Erythroblast (primary cell): ENCODE measurements at regions not wholly inside any gene's neighbourhood (a gene's known extent, or its start where the extent isn't known, plus 50 kb on each side); places are given as distances from the start of the nearest gene placed in this dataset.

Experiments used
- GATA1 ChIP-seq: IDR thresholded peaks from 2 replicates; pipeline ENCODE4 v1.6.1; 2011; ENCODE audit warnings: low read depth, mild to moderate bottlenecking, control low read depth, low read length, moderate library complexity
- POLR2A ChIP-seq: IDR thresholded peaks from 2 replicates; pipeline ENCODE4 v1.6.1; 2011; ENCODE audit warnings: mild to moderate bottlenecking, low read length

DNA sequence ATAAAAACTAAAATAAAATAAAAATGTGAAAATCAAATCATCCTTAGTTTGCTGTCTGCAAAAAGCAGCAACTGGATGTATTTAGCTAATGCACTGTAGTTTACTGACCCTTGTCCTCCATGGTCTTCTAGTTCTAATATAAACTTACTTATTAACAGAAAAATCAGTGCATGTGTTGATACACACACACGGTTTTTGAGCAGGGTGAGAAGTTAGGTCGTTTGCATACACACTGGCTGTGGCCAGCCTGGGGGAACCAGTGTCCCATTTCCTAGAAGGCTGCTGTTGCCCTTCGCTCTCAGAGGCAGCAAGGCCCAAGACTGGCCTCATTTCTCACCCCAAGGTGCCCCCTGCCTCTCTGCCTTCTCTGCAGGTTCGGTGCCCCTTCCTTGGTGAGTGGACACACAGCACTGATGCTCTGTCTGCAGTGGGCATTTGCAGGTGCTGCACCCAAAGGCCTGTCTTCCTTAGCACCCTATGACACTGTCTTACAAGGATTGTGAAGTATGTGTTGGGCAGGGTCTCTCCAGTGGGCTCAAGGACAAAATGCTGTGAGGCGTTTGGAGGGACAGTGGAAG is 168.5 kb downstream of the SCP2D1 start:
- no peak for TF ChIP-seq POLR2A
- no peak for TF ChIP-seq GATA1
